ENCODE measurements at regions not wholly inside any gene's neighbourhood (a gene's known extent, or its start where the extent isn't known, plus 50 kb on each side); places are given as distances from the start of the nearest gene placed in this dataset.
"Not testable (repeated sequence)": the region's sequence is repeated elsewhere in the genome, so short reads cannot be mapped to it uniquely, and the experiment has no call there.

DNA sequence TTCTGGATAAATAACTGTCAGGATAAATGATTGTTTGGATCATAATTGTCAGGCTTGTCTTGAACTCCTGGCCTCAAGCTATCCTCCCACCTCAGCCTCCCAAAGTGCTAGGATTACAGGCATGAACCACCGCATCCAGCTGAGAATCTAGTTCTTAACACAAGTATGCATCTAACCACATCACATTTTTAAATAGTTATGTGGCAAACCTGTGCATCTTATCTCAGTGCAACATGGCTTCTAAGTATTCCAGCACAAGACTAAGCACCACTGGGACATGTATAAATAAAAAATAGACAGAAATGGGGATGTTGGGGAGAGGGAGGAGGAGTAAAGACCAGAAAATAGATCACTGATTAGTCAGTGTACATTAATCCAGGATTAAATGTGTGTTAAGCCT, 74.7 kb upstream of the TBL1X start:
- DNase-seq, result no peak

DNA sequence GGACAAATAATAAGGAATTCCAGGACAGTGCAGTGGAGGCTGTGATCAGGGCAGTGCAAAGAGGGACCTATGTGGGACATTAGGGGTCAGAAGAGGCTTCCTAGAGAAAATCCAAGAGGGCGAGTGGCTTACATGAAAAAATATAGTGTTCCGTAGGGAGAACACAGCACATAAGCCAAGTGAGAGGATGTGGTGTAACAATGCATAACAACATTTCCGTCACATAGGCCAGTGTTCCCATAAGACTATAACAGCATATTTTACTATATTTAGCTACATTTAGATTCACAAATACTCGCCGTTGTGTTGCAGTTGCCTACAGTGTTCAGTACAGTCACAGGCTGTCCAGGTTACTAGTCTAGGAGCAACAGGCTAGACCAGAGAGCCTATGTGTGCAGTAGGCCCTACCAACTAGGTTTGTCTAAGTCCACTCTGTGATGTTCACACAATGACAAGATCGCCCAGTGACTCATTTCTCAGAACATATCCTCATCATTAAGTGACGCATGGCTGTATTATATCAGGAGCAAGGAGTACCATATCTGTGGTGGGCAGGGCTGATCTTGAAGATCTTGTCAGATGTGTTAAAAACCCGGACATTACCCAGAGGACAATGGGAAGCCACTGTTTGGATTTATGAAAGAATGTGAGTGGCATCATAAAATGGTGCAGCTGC, 74.0 kb upstream of the TBL1X start:
- no peak for DNase-seq

DNA sequence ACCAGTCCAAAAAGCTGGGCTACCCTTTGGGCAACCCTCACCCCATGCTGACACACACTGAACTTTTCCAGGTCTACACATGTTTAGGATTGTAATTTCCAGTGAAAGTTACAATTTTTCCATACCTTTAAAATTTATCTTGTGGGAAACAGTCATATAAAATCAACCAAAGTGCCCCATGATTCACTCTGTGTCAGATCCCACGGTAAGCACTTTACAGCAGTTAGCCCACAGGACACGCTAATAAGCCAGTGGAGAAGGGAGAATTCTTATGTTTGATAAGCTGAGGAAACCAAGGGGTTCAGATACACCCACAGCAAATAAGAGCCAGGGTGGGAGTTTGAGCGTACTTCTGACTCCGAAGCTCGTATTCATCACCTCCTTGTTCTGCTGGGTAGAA, 72.4 kb upstream of the TBL1X start:
- no peak for DNase-seq

DNA sequence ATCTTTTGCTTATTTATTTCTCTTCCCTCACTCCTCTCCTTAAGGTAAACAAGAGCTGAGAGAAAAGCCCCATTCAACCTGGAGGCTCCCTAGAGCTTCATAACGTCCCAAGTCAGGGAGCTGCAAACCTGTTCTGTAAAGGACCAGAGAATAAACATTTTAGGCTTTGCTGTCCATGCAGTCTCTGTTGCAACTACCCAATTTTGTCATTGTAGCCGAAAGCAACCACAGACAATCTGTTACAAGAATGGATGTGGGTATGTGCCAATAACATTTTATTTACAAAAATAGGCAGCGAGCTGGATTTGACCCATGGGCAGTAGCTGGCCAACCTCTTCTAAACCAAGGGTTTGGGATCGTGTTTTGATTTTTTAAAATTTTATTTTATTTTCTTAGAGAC, 71.3 kb upstream of the TBL1X start:
- no peak for DNase-seq

DNA sequence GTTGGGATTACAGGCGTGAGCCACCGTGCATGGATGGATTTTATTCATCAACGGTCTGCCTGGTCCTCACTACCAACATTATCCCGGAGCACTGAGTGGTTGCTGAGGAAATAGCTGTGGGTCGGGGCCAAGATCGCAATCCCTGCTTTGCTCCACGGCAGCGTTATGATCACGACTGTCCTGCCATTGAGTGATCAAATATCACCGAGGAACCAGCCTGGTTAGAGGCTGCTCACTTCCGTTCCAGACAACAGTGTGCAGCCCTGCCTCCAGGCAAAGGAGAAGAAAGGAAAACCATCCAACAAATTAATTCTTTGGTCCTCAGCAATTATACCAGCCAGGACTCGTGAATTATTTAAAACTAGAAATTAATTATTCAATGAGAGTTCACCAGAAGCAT, 70.6 kb upstream of the TBL1X start:
- no peak for DNase-seq

DNA sequence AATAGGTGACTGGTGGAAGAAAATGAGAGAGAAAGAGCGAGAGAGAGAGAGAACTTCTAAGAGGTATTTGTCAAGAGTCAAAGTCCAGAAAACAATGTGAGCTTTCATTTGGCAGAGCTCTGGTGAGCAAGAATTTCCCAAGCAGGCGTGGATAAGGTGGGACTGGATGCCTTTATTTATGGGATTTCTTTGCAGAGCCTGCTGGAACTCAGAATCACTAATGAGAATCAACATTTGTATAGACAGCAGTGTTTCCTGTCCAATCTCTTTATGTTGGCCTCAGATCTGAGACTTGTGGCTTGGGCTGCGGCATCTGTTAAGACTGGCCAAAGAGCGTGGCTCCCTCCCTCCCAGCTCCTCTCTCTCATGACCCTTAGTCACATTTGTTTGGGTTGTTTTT, 67.9 kb upstream of the TBL1X start:
- no peak for DNase-seq

DNA sequence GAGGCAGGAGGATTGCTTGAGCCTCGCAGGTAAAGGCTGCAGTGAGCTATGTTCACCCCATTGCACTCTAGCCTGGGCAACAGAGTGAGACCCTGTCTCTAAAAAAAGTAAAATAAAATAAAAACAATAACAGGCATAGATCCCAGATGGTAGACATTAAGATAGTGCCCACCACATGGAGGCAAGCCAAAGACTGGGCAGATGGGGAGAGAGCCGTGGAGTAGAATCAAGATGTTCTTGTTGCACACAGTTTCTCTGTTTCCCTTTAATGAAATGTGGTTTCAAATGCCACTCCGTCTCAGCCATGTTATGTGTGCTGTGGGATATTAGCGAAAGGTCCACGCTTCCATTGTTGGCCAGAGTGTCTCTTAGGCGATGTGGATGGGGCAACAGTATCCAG, 63.8 kb upstream of the TBL1X start:
- DNase-seq, result no peak

DNA sequence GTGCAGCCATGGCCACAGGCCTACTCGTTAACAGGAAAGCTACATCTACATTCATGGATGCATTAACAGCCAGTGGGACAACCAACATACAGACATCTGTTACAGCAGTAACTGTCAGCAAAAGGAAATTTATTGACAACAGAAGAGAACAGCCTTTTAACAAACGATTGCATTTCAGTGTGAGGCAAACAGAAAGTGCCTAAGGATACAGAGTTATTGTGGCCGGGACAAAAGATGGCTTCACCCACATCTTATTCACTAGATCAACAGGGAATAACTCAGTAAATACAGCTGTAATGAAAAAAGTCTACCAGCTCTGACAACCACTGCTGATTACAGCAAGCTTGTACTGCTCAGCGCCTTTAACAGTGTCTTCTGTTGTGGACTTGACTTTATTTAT, 61.5 kb upstream of the TBL1X start:
- no peak for DNase-seq

DNA sequence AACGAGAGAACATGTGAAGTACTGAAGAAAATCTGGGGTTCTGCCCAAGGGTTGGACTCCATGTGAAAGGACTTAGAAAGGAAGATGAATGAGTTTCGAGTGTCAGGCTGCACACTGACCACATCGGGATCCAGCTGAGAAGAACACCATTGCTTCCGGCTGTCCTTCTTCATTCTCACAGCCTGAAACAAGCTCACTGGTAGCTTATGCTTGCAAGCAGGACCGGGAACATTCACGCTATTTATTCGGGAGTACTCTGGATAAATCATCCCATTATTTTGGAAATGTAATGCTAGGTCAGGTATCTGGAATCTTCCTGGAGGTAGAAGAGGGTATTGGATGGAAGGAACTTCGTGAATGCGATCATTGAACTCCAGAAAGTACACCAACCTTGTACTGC, 59.2 kb upstream of the TBL1X start:
- DNase-seq, result not testable (repeated sequence)

DNA sequence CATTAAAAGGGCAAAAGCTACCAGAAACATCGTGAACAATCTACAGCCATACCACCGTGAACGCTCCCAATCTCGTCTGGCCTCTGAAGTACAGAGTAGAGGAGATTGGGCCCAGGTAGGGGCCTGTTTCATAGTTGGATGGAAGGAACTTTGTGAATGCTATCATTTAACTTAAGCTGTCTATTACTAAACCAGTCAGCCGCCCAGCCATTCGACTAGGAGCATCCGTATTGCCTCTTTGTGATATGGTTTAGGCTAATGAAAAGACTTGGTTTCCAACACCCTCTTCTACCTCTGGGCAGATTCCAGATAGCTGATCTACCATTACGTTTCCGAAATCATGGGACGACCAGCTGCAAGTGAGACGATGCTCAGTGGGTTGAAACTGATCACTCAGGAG, 54.0 kb upstream of the TBL1X start:
- not testable (repeated sequence) for DNase-seq

DNA sequence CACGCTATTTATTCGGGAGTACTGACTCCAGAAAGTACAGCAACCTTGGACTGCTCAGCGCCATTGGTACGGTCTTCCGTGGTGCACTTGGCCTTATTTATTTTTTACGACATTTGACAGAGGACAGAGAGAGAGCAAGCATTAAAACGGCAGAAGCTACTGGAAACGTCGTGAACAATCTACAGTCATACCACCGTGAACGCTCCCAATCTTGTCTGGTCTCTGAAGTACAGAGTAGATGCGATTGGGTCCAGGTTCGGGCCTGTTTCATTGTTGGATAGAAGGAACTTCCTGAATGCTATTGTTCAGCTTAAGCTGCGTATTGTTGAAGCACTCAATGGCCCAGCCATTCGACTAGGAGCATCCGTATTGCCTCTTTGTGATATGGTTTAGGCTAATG, 53.2 kb upstream of the TBL1X start:
- not testable (repeated sequence) for DNase-seq

DNA sequence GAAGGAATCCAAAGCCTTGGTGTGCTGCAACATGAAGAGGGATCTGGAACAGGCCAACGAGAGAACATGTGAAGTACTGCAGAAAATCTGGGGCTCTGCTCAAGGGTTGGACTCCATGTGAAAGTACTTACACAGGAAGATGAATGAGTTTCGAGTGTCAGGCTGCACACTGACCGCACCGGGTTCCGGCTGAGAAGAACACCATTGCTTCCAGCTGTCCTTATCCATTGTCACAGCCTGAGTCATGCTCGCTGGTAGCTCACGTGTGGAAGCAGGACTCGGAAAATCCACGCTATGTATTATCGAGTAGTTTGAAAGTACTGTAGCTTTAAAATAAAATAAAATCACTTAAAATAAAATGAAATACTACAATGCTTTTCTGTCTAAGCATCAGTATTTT, 50.4 kb upstream of the TBL1X start:
- no peak for DNase-seq
